Loucy (cell line): ENCODE measurements at regions not wholly inside any gene's neighbourhood (a gene's known extent, or its start where the extent isn't known, plus 50 kb on each side); places are given as distances from the start of the nearest gene placed in this dataset.

Experiments used
- CTCF ChIP-seq: fragments of 200-600 bp; sonication (generic); conservative IDR thresholded peaks from 2 replicates; pipeline ENCODE4 v1.5.1; 2014; ENCODE audit warnings: mild to moderate bottlenecking, antibody characterized with exemption, low read length
- EZH2phosphoT487 ChIP-seq: fragments of 200-600 bp; IDR thresholded peaks from 2 replicates; pipeline ENCODE4 v1.6.1; 2018; ENCODE audit warnings: antibody characterized with exemption, mild to moderate bottlenecking, moderate library complexity, borderline replicate concordance

- TF ChIP-seq CTCF (no peak), EZH2phosphoT487 (no peak)
These were observed 116.8 kb upstream of the KIT start for GRCh38 chr4:54540931-54541330.
